OCI-LY3 (cell line): ENCODE measurements at regions not wholly inside any gene's neighbourhood (a gene's known extent, or its start where the extent isn't known, plus 50 kb on each side); places are given as distances from the start of the nearest gene placed in this dataset.

ENCODE experiments used
- H2AFZ ChIP-seq: fragments of 200-600, 300-600 bp; shearing (Covaris generic); 2 replicates; pipeline ENCODE4 v1.6.0; 2014; ENCODE audit warnings: antibody characterized with exemption, low read depth, low read length
- H3K27ac ChIP-seq: fragments of 200-600, 300-600 bp; sonication (generic); 2 replicates; pipeline ENCODE4 v1.5.1; 2014; ENCODE audit warnings: mild to moderate bottlenecking, low read length, moderate library complexity, mixed read lengths
- H3K27me3 ChIP-seq: fragments of 200-600, 300-600 bp; sonication (generic); 2 replicates; pipeline ENCODE4 v1.6.1; 2014; ENCODE audit warnings: low read depth, low read length, mixed read lengths
- H3K36me3 ChIP-seq: fragments of 200-600, 300-600 bp; sonication (generic); replicated peaks from 2 replicates; pipeline ENCODE3; 2014; ENCODE audit warnings: low read depth, low read length, mixed read lengths
- H3K4me1 ChIP-seq: fragments of 300-600, 200-600 bp; sonication (generic); 2 replicates; pipeline ENCODE4 v1.6.1; 2014; ENCODE audit warnings: low read length, mixed read lengths
- H3K4me2 ChIP-seq: fragments of 200-600, 300-600 bp; sonication (generic); 2 replicates; pipeline ENCODE4 v1.6.1; 2014; ENCODE audit warnings: low read length, mixed read lengths
- H3K4me3 ChIP-seq: fragments of 300-600, 200-600 bp; sonication (generic); 2 replicates; pipeline ENCODE4 v1.5.1; 2014; ENCODE audit warnings: antibody characterized with exemption, mild to moderate bottlenecking, low read length, moderate library complexity
- H3K79me2 ChIP-seq: fragments of 300-600, 200-600 bp; shearing (Covaris generic); 2 replicates; pipeline ENCODE4 v1.6.1; 2014; ENCODE audit warnings: mild to moderate bottlenecking, low read length, mixed read lengths
- H3K9ac ChIP-seq: fragments of 300-600, 200-600 bp; shearing (Covaris generic); 2 replicates; pipeline ENCODE4 v1.6.0; 2014; ENCODE audit warnings: mild to moderate bottlenecking, low read length, moderate library complexity
- H3K9me3 ChIP-seq: fragments of 200-600, 300-600 bp; shearing (Covaris generic); 2 replicates; pipeline ENCODE4 v1.6.1; 2014; ENCODE audit warnings: low read length, mixed read lengths; ENCODE audit not compliant: insufficient read depth
- H4K20me1 ChIP-seq: fragments of 200-600, 300-600 bp; sonication (generic); 2 replicates; pipeline ENCODE4 v1.6.1; 2016; ENCODE audit warnings: low read length, mixed read lengths; ENCODE audit not compliant: insufficient read depth
- EZH2phosphoT487 ChIP-seq: fragments of 200-600 bp; shearing (Covaris generic); IDR thresholded peaks from 2 replicates; pipeline ENCODE4 v1.6.1; 2018; ENCODE audit warnings: antibody characterized with exemption, mixed run types, low read depth
- TF ChIP-seq, protein P1 (sequence below): fragments of 200-600, 300-600 bp; sonication (generic); IDR thresholded peaks from 2 replicates; pipeline ENCODE4 v1.5.1; 2014; ENCODE audit warnings: antibody characterized with exemption, low read length, low read depth

DNA sequence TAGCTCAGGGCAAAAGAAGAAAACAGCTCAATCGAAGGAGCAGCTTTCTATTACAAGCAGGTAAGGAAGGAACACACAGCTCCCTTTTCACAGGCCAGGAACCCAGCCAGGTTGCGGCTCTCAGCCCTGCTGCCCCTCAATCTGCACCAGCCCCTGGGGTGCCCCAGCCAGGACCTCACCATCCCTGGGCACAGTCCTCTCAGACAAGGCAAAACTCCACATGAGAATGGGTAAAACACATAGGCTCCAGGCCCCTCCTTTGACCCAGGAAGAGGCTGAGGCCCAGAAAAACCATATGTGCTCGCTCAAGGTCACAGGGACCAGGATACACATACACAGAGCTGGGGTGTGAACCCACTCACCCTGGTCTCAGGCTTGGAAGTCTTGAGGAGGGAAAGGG is 178.7 kb upstream of the TLE3 start:
- H3K4me1 ChIP-seq: peaks cover 94% of the 10 kb centered on the region
- TF ChIP-seq EZH2phosphoT487: no peak
- TF ChIP-seq, protein P1, sequence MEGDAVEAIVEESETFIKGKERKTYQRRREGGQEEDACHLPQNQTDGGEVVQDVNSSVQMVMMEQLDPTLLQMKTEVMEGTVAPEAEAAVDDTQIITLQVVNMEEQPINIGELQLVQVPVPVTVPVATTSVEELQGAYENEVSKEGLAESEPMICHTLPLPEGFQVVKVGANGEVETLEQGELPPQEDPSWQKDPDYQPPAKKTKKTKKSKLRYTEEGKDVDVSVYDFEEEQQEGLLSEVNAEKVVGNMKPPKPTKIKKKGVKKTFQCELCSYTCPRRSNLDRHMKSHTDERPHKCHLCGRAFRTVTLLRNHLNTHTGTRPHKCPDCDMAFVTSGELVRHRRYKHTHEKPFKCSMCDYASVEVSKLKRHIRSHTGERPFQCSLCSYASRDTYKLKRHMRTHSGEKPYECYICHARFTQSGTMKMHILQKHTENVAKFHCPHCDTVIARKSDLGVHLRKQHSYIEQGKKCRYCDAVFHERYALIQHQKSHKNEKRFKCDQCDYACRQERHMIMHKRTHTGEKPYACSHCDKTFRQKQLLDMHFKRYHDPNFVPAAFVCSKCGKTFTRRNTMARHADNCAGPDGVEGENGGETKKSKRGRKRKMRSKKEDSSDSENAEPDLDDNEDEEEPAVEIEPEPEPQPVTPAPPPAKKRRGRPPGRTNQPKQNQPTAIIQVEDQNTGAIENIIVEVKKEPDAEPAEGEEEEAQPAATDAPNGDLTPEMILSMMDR: no peak
- H3K27ac ChIP-seq: peak overlapping the region; percentile 90
- no peaks in the 10 kb centered on the region for H3K9me3 ChIP-seq
- no peak overlapping the region for H3K4me2 ChIP-seq
- H3K79me2 ChIP-seq: no peaks in the 10 kb centered on the region
- no peak overlapping the region for H2AFZ ChIP-seq
- H3K36me3 ChIP-seq: peaks cover 5% of the 10 kb centered on the region
- peak overlapping the region; percentile 18; the same call in 1 of the 2 replicates for H3K9ac ChIP-seq
- H4K20me1 ChIP-seq: no peaks in the 10 kb centered on the region
- no peaks in the 10 kb centered on the region for H3K27me3 ChIP-seq
- H3K4me3 ChIP-seq: no peak overlapping the region

DNA sequence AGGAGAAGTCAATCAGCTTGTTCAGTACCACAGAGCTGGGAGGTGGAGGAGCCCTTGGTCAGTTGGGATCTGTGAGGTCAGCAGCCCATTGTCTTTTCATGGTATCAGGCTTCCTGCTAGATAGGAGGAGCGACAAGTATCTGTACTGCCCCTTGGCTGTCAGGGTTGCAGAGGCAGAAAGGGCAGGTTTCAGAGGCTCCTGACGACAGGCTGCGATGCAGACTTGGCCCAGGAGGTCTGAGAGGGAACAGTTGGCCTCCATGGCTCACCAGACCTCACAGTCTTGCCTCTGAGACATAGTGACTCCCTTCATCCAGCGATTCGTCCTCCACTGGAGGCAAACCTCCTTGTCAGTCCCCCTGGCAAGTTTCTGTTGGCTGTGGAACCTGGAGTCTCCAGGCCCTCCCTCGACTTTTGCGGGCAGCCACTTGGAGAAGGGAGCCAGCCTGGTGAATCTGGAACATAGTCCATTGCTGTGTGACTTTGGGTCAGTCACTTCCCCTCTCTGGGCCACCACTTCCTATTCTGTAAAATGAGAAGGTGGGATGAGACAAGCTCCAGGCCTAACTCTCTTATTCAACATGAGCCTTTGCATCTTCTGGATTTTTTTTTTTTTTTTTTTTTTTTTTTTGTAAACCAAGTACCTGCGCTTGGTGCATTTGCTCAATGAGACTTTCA is 177.9 kb upstream of the TLE3 start:
- no peaks in the 10 kb centered on the region for H4K20me1 ChIP-seq
- no peak for TF ChIP-seq EZH2phosphoT487
- TF ChIP-seq, protein P1: no peak
- no peaks in the 10 kb centered on the region for H3K27me3 ChIP-seq
- peaks cover 5% of the 10 kb centered on the region for H3K36me3 ChIP-seq
- no peak overlapping the region for H3K4me3 ChIP-seq
- H3K4me1 ChIP-seq: peaks cover 94% of the 10 kb centered on the region
- no peak overlapping the region for H2AFZ ChIP-seq
- H3K4me2 ChIP-seq: no peak overlapping the region
- no peak overlapping the region; the same call in 1 of the 2 replicates for H3K9ac ChIP-seq
- H3K79me2 ChIP-seq: no peaks in the 10 kb centered on the region
- peak overlapping the region; percentile 36; the same call in 1 of the 2 replicates for H3K27ac ChIP-seq
- no peaks in the 10 kb centered on the region for H3K9me3 ChIP-seq

DNA sequence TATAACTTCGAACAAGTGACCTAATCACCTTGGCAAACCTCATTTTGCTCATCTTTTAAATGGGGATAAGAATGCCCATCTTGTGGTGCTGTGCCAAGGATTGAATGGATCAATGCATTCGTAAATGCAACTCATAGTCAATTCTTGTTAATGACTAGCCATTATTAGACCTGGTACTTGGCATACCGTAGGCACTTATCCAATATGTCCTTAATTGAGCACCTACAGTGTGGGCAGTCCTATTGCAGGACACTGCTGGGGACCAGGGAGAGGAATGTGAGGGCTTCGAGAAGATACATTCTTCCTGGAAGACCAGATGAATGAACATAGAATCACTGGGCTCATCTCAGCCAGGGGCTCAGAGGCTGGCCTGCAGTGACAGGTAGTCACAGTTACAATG is 177.2 kb upstream of the TLE3 start:
- Histone ChIP-seq H3K9ac (0 out of 2 replicates have a peak overlapping the region, but pooled peaks have one; percentile 2), H3K4me3 (no peak overlapping the region), H3K27ac (peak overlapping the region; percentile 36), H2AFZ (no peak overlapping the region), H3K27me3 (no peaks in the 10 kb centered on the region), H3K36me3 (peaks cover 5% of the 10 kb centered on the region), H3K4me2 (0 out of 2 replicates have a peak overlapping the region, but pooled peaks have one; percentile 54), H4K20me1 (no peaks in the 10 kb centered on the region), H3K4me1 (peaks cover 94% of the 10 kb centered on the region), H3K79me2 (no peaks in the 10 kb centered on the region), H3K9me3 (no peaks in the 10 kb centered on the region)
- TF ChIP-seq EZH2phosphoT487: no peak
- TF ChIP-seq, protein P1: no peak

GRCh38 chr15:70274255-70274880 is 176.7 kb upstream of the TLE3 start:
- peak overlapping the region; percentile 8; the same call in 1 of the 2 replicates for H3K4me3 ChIP-seq
- H3K27ac ChIP-seq: peak overlapping the region; percentile 36
- H3K36me3 ChIP-seq: peaks cover 5% of the 10 kb centered on the region
- H3K27me3 ChIP-seq: no peaks in the 10 kb centered on the region
- no peak overlapping the region for H2AFZ ChIP-seq
- H4K20me1 ChIP-seq: no peaks in the 10 kb centered on the region
- no peaks in the 10 kb centered on the region for H3K9me3 ChIP-seq
- no peak for TF ChIP-seq EZH2phosphoT487
- TF ChIP-seq, protein P1: no peak
- H3K9ac ChIP-seq: peak overlapping the region; percentile 18; the same call in 1 of the 2 replicates
- H3K4me1 ChIP-seq: peaks cover 97% of the 10 kb centered on the region
- no peaks in the 10 kb centered on the region for H3K79me2 ChIP-seq
- H3K4me2 ChIP-seq: peak overlapping the region; percentile 54
